HEK293 (cell line): ENCODE measurements at regions not wholly inside any gene's neighbourhood (a gene's known extent, or its start where the extent isn't known, plus 50 kb on each side); places are given as distances from the start of the nearest gene placed in this dataset.

Source experiments
- CTCF ChIA-PET: fragments of 350-600 bp; formaldehyde crosslinking; extraction: SDS; loops from one replicate; lab custom pipeline; 2021; ENCODE audit warnings: antibody characterized with exemption; lab: Yijun Ruan, JAX
- POLR2A ChIA-PET: fragments of 300-600 bp; formaldehyde crosslinking; extraction: SDS; loops from one replicate; lab custom pipeline; 2020; ENCODE audit warnings: antibody characterized with exemption, inconsistent platforms; lab: Yijun Ruan, JAX
- H3K27ac ChIP-seq: fragments of 200-500 bp; sonication (Bioruptor generic); 2 replicates; pipeline ENCODE4 v1.5.1; 2014; ENCODE audit warnings: low read depth, low read length, control low read depth, inconsistent platforms; ENCODE audit errors: extremely low read depth
- H3K36me3 ChIP-seq, 2 experiments: fragments of 200-500 bp in 1 of 2; sonication (Bioruptor generic) in 1 of 2; 1 replicate in 1 of 2; 2 replicates in 1 of 2; pipeline ENCODE4 v1.5.1; 2014 to 2017; ENCODE audit warnings: inconsistent platforms in 2 of 2, low read length in 2 of 2; ENCODE audit not compliant: control insufficient read depth in 2 of 2, insufficient read depth in 1 of 2
- H3K4me1 ChIP-seq: fragments of 200-500 bp; sonication (Bioruptor generic); 2 replicates; pipeline ENCODE4 v1.5.1; 2014; ENCODE audit warnings: mild to moderate bottlenecking, low read length, inconsistent platforms; ENCODE audit not compliant: control insufficient read depth, insufficient read depth
- H3K4me3 ChIP-seq: 2 replicates; pipeline ENCODE4 v1.5.1; 2011; ENCODE audit warnings: low read depth, mild to moderate bottlenecking, control low read depth, low read length, moderate library complexity
- H3K9me3 ChIP-seq: fragments of 200-500 bp; sonication (Bioruptor generic); 2 replicates; pipeline ENCODE4 v1.5.1; 2014; ENCODE audit warnings: low read depth, low read length, inconsistent platforms; ENCODE audit not compliant: control insufficient read depth, insufficient read depth
- CTCF ChIP-seq: fragments of 450-650 bp; formaldehyde crosslinking; IDR thresholded peaks from 2 replicates; pipeline ENCODE4 v1.5.1; 2016; ENCODE audit warnings: missing biosample characterization, missing genetic modification characterization
- KLF17 ChIP-seq: fragments of 450-650 bp; formaldehyde crosslinking; IDR thresholded peaks from 2 replicates; pipeline ENCODE4 v1.5.1; 2016; ENCODE audit warnings: missing biosample characterization, missing genetic modification characterization
- PATZ1 ChIP-seq: fragments of 450-650 bp; formaldehyde crosslinking; IDR thresholded peaks from 2 replicates; pipeline ENCODE4 v1.5.1; 2016; ENCODE audit warnings: missing biosample characterization, missing genetic modification characterization
- PRDM1 ChIP-seq: fragments of 450-650 bp; formaldehyde crosslinking; IDR thresholded peaks from 2 replicates; pipeline ENCODE4; 2016; ENCODE audit warnings: missing biosample characterization, missing genetic modification characterization
- PRDM2 ChIP-seq: fragments of 450-650 bp; formaldehyde crosslinking; IDR thresholded peaks from 2 replicates; pipeline ENCODE4 v1.5.1; 2016; ENCODE audit warnings: missing biosample characterization, missing genetic modification characterization, borderline replicate concordance
- SP2 ChIP-seq: fragments of 450-650 bp; formaldehyde crosslinking; IDR thresholded peaks from 2 replicates; pipeline ENCODE4 v1.5.1; 2016; ENCODE audit warnings: missing biosample characterization, missing genetic modification characterization
- TCF7L2 ChIP-seq: IDR thresholded peaks from 2 replicates; pipeline ENCODE4 v1.6.1; 2011; ENCODE audit warnings: low read depth, mild to moderate bottlenecking, inconsistent platforms, low read length, moderate library complexity, borderline replicate concordance
- WT1 ChIP-seq: fragments of 450-650 bp; formaldehyde crosslinking; IDR thresholded peaks from 2 replicates; pipeline ENCODE4 v1.5.1; 2016; ENCODE audit warnings: missing biosample characterization, missing genetic modification characterization
- ZBTB7A ChIP-seq: fragments of 450-650 bp; formaldehyde crosslinking; IDR thresholded peaks from 2 replicates; pipeline ENCODE4 v1.5.1; 2016; ENCODE audit warnings: low read depth, missing biosample characterization, missing genetic modification characterization
- ZNF302 ChIP-seq: fragments of 450-650 bp; formaldehyde crosslinking; IDR thresholded peaks from 2 replicates; pipeline ENCODE4 v1.5.1; 2016; ENCODE audit warnings: missing biosample characterization, missing genetic modification characterization, low read depth
- ZNF398 ChIP-seq: fragments of 450-650 bp; formaldehyde crosslinking; IDR thresholded peaks from 2 replicates; pipeline ENCODE4 v1.5.1; 2017; ENCODE audit warnings: missing biosample characterization, missing genetic modification characterization
- ZNF544 ChIP-seq: fragments of 450-650 bp; formaldehyde crosslinking; IDR thresholded peaks from 2 replicates; pipeline ENCODE4 v1.5.0; 2017; ENCODE audit warnings: missing biosample characterization, missing genetic modification characterization
- ZNF548 ChIP-seq: fragments of 450-650 bp; formaldehyde crosslinking; IDR thresholded peaks from 2 replicates; pipeline ENCODE4 v1.5.1; 2016; ENCODE audit warnings: missing biosample characterization, missing genetic modification characterization
- ZNF776 ChIP-seq: fragments of 450-650 bp; formaldehyde crosslinking; IDR thresholded peaks from 2 replicates; pipeline ENCODE4 v1.5.0; 2017; ENCODE audit warnings: missing biosample characterization, missing genetic modification characterization, borderline replicate concordance
- ZNF830 ChIP-seq: fragments of 450-650 bp; IDR thresholded peaks from 2 replicates; pipeline ENCODE4 v1.5.0; 2018; ENCODE audit warnings: missing biosample characterization, missing genetic modification characterization, low read depth, mild to moderate bottlenecking, moderate library complexity
- ZSCAN5A ChIP-seq: fragments of 450-650 bp; formaldehyde crosslinking; IDR thresholded peaks from 2 replicates; pipeline ENCODE4 v1.5.1; 2016; ENCODE audit warnings: missing biosample characterization, missing genetic modification characterization

GRCh38 chr3:179503152-179503551 lies 51.9 kb upstream of the GNB4 start:
- POLR2A ChIA-PET, result no interaction called here
- TF ChIP-seq ZSCAN5A (no peak), ZNF398 (tag by site-specific recombination) (no peak), CTCF (tag by site-specific recombination) (no peak), ZBTB7A (tag by site-specific recombination) (no peak), ZNF548 (tag by site-specific recombination) (no peak), WT1 (tag by site-specific recombination) (no peak), SP2 (tag by site-specific recombination) (no peak)
- CTCF ChIA-PET, result no interaction called here
- no peaks in the 10 kb centered on the region for H3K36me3 ChIP-seq
- no peak overlapping the region for H3K4me3 ChIP-seq
- H3K4me1 ChIP-seq, result no peaks in the 10 kb centered on the region
- H3K9me3 ChIP-seq, result no peaks in the 10 kb centered on the region
- no peak overlapping the region for H3K27ac ChIP-seq

GRCh38 chr3:179503640-179504039 lies 52.4 kb upstream of the GNB4 start:
- no peak for TF ChIP-seq ZNF776 (tag by site-specific recombination)
- TF ChIP-seq ZNF830, result no peak
- TF ChIP-seq PRDM2, result no peak
- TF ChIP-seq KLF17, result no peak
- TF ChIP-seq PATZ1 (tag by site-specific recombination), result no peak
- no peak for TF ChIP-seq ZNF302 (tag by site-specific recombination)
- no peak for TF ChIP-seq ZNF544 (tag by site-specific recombination)
- no peak for TF ChIP-seq TCF7L2
- TF ChIP-seq PRDM1 (tag by site-specific recombination), result no peak
- Histone ChIP-seq H3K4me1 (no peaks in the 10 kb centered on the region), H3K9me3 (no peaks in the 10 kb centered on the region), H3K27ac (no peak overlapping the region), H3K36me3 (no peaks in the 10 kb centered on the region), H3K4me3 (no peak overlapping the region)
- POLR2A ChIA-PET, result no interaction called here
- CTCF ChIA-PET, result no interaction called here
